Epidermal melanocyte (primary cell): ENCODE measurements at regions not wholly inside any gene's neighbourhood (a gene's known extent, or its start where the extent isn't known, plus 50 kb on each side); places are given as distances from the start of the nearest gene placed in this dataset.

Source experiments
- DNase-seq: peaks from one replicate; pipeline ENCODE4 v3.0.0; 2011; ENCODE audit warnings: low spot score; ENCODE audit not compliant: insufficient read length

- DNase-seq = no peak
Observed at GRCh38 chr13:65085977-65086376, 2144.2 kb downstream of the PCDH9 start.

- no peak for DNase-seq
Observed at GRCh38 chr13:65074248-65074647, 2155.9 kb downstream of the PCDH9 start.

- DNase-seq = no peak
Observed at GRCh38 chr13:65064967-65065366, 2165.2 kb downstream of the PCDH9 start.

- DNase-seq = no peak
Observed at GRCh38 chr13:65063753-65064152, 2166.4 kb downstream of the PCDH9 start.

- DNase-seq = no peak
Observed at GRCh38 chr13:65057986-65058385, 2172.2 kb downstream of the PCDH9 start.

GRCh38 chr13:65054277-65054676, 2175.9 kb downstream of the PCDH9 start:
- DNase-seq = no peak

GRCh38 chr13:65036999-65037398, 2193.1 kb downstream of the PCDH9 start:
- DNase-seq = no peak

- DNase-seq = no peak
Observed at GRCh38 chr13:65035302-65035701, 2194.8 kb downstream of the PCDH9 start.

GRCh38 chr13:65034266-65034665, 2195.9 kb downstream of the PCDH9 start:
- DNase-seq = no peak

GRCh38 chr13:65032825-65033224, 2197.3 kb downstream of the PCDH9 start:
- no peak for DNase-seq

GRCh38 chr13:65028101-65028500, 2202.0 kb downstream of the PCDH9 start:
- DNase-seq = no peak

- no peak for DNase-seq
Observed at GRCh38 chr13:65026505-65026904, 2203.6 kb downstream of the PCDH9 start.

- DNase-seq = no peak
Observed at GRCh38 chr13:65011378-65011777, 2218.8 kb downstream of the PCDH9 start.

- DNase-seq = no peak
Observed at GRCh38 chr13:64997438-64997837, 2232.7 kb downstream of the PCDH9 start.

- DNase-seq = no peak
Observed at GRCh38 chr13:64993514-64994164, 2236.5 kb downstream of the PCDH9 start.

GRCh38 chr13:64992314-64992713, 2237.8 kb downstream of the PCDH9 start:
- no peak for DNase-seq

- DNase-seq = no peak
Observed at GRCh38 chr13:64985075-64985474, 2245.1 kb downstream of the PCDH9 start.

GRCh38 chr13:64962404-64962803, 2267.7 kb downstream of the PCDH9 start:
- no peak for DNase-seq

- no peak for DNase-seq
Observed at GRCh38 chr13:64959276-64959675, 2270.9 kb downstream of the PCDH9 start.

GRCh38 chr13:64958106-64958505, 2272.0 kb downstream of the PCDH9 start:
- DNase-seq = no peak

GRCh38 chr13:64938660-64939059, 2291.5 kb downstream of the PCDH9 start:
- DNase-seq = no peak

GRCh38 chr13:64937302-64937701, 2292.8 kb downstream of the PCDH9 start:
- no peak for DNase-seq

- DNase-seq = no peak
Observed at GRCh38 chr13:64936879-64937278, 2293.3 kb downstream of the PCDH9 start.

- no peak for DNase-seq
Observed at GRCh38 chr13:64935441-64935840, 2294.7 kb downstream of the PCDH9 start.
